ENCODE measurements at regions not wholly inside any gene's neighbourhood (a gene's known extent, or its start where the extent isn't known, plus 50 kb on each side); places are given as distances from the start of the nearest gene placed in this dataset.

GRCh38 chr15:36175186-36175740 is 404.2 kb upstream of the CDIN1 start:
- H2BK120ac ChIP-seq (ENCODE audit: low read depth, low read length, poor library complexity, severe bottlenecking), result no peak overlapping the region

More at GRCh38 chr15:36175186-36175740, 404.2 kb upstream of the CDIN1 start:
- Histone ChIP-seq H3K14ac (ENCODE audit: insufficient read depth, low read length) (no peak overlapping the region), H3K56ac (ENCODE audit: insufficient read length, low read depth, low read length) (no peak overlapping the region), H4K20me1 (ENCODE audit: control insufficient read depth, insufficient read depth, insufficient read length) (no peaks in the 10 kb centered on the region), H2AK5ac (ENCODE audit: insufficient read length, low read length) (no peak overlapping the region), H3K4me2 (ENCODE audit: insufficient read depth, insufficient read length, low read length) (no peak overlapping the region), H3T11ph (ENCODE audit: low read length) (no peak overlapping the region), H2BK12ac (ENCODE audit: insufficient read length, low read depth, low read length) (no peak overlapping the region), H4K91ac (ENCODE audit: insufficient read length, low read depth, low read length) (no peak overlapping the region), H2BK5ac (ENCODE audit: insufficient read length, low read length) (no peak overlapping the region), H3K79me1 (ENCODE audit: insufficient read depth, low read depth, low read length, poor library complexity, severe bottlenecking) (no peaks in the 10 kb centered on the region), H3K27me3 (ENCODE audit: insufficient read depth, low read length) (no peaks in the 10 kb centered on the region), H3K9me3 (ENCODE audit: control insufficient read depth, low read depth, low read length) (no peaks in the 10 kb centered on the region), H2BK15ac (ENCODE audit: low read depth, low read length) (no peak overlapping the region), H3K27ac (ENCODE audit: insufficient read length, low read depth, low read length) (no peak overlapping the region), H4K8ac (replicated peaks; ENCODE audit: insufficient read length, low read depth, low read length) (no peak overlapping the region), H3K23me2 (ENCODE audit: insufficient read length, low read depth, low read length, poor library complexity, severe bottlenecking) (no peaks in the 10 kb centered on the region), H3K4me1 (ENCODE audit: insufficient read depth, low read length) (no peaks in the 10 kb centered on the region), H3K18ac (ENCODE audit: insufficient read length, low read depth, low read length) (no peak overlapping the region), H2BK20ac (ENCODE audit: low read depth, low read length, poor library complexity, severe bottlenecking) (no peak overlapping the region), H3K23ac (ENCODE audit: insufficient read length, low read depth, low read length) (no peak overlapping the region), H4K5ac (ENCODE audit: insufficient read length, low read depth, low read length) (no peak overlapping the region), H3K79me2 (ENCODE audit: insufficient read depth, low read length) (no peaks in the 10 kb centered on the region), H3K4ac (ENCODE audit: low read depth, low read length) (no peak overlapping the region), H3K9ac (ENCODE audit: extremely low read depth, insufficient read length, low read length) (no peak overlapping the region), H2AFZ (ENCODE audit: low read length) (no peak overlapping the region)
- H3K36me3 Mint-ChIP-seq (ENCODE audit: insufficient read depth in 1 of 3, low read depth in 3 of 3), result no peaks in the 10 kb centered on the region
- no peak for TF ChIP-seq CTCF (conservative IDR thresholded peaks at IDR 0.05)
- H3K27me3 Mint-ChIP-seq (ENCODE audit: low read depth), result no peaks in the 10 kb centered on the region
- WGBS (ENCODE audit: extremely low coverage, insufficient read length, low lambda C conversion rate), result no CpG with 5 or more reads among the region's 8 CpGs
- H3K27ac Mint-ChIP-seq, result no peak overlapping the region
- peaks cover 5 to 6% of the 10 kb centered on the region in 2 experiments for H3K4me1 Mint-ChIP-seq
- no peak for DNase-seq
- no peaks in the 10 kb centered on the region for H3K9me3 Mint-ChIP-seq
- H3K4me3 Mint-ChIP-seq, result no peak overlapping the region

Data from H9 (cell line).